COR-L47 (cell line): ENCODE measurements at regions not wholly inside any gene's neighbourhood (a gene's known extent, or its start where the extent isn't known, plus 50 kb on each side); places are given as distances from the start of the nearest gene placed in this dataset.
A peak's percentile ranks its signal among the peaks of the same experiment; 100 is the strongest.

ENCODE experiments used
- DNase-seq: peaks from one replicate; lab custom pipeline; 2025; lab: John Stamatoyannopoulos, UW

DNA sequence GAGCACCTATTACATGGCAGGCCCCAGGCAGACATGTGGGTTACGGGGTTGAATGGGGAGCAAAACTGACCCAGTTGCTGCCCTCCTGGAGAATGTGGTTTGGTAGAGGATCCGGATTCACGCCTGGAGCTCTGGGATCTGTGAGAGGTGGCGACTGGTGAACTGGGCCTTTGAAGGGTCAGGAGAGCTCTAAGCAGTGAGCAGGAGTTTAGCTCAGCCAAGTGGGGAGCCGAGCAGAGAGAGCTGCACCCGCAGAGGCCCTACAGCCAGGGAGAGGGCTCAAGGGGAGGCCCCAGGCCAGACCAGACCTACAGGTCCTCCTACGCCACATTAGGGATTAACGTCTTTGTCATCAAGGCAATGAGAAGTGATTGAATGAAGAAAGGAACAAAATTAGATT, 179.8 kb upstream of the TLE3 start:
- no peak for DNase-seq

GRCh38 chr15:70276401-70276800, 178.7 kb upstream of the TLE3 start:
- DNase-seq, result no peak

- no peak for DNase-seq
These were observed 177.9 kb upstream of the TLE3 start for GRCh38 chr15:70275461-70276138.

DNA sequence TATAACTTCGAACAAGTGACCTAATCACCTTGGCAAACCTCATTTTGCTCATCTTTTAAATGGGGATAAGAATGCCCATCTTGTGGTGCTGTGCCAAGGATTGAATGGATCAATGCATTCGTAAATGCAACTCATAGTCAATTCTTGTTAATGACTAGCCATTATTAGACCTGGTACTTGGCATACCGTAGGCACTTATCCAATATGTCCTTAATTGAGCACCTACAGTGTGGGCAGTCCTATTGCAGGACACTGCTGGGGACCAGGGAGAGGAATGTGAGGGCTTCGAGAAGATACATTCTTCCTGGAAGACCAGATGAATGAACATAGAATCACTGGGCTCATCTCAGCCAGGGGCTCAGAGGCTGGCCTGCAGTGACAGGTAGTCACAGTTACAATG, 177.2 kb upstream of the TLE3 start:
- DNase-seq, result no peak

DNA sequence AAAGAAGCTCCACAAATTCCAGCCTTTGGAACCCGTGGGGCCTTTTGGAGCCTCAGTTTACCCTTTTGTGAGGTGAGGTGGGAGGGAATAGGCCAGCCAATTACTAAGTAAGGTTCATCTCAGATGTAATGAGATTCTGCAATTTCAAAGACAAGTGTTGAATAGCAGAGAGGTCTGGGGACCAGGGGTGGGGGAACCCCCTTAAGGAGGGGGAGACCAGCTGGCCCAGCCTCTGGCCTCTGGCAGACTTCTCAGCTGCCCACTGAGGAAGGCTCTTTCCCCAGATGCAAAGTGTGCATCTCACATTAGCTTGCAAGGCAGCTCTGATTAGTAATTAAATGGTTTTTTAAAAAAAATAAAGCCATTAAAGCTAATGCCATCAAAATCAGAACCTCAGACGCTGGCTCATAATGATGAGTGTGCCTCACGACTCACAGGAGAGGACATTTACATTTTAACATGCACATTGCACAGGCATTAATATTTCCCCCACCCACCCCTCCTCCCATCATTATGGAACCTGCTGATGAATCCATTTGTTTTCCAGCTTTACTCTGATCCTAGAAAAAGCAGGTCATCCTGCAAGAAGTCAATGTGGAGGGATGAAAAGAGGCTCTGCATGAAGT, 176.7 kb upstream of the TLE3 start:
- DNase-seq, result no peak

DNA sequence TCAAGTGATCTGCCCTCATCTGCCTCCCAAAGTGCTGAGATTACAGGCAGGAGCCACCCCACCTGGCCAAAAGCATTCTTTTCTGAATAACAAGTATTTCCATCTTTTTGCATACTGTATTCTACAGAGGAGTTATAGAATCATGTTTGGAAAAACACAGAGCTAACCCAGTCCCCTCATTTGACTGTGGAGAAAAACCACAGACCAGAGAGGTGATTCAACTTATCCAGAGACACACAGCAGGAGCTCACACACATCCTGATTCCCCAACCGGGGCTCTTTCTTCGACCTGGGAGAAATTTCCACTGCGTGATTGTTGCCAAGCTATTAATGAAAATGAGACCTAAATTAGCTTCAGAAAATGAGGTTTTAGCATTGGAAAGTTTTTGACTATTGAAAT, 176.1 kb upstream of the TLE3 start:
- DNase-seq, result no peak

DNA sequence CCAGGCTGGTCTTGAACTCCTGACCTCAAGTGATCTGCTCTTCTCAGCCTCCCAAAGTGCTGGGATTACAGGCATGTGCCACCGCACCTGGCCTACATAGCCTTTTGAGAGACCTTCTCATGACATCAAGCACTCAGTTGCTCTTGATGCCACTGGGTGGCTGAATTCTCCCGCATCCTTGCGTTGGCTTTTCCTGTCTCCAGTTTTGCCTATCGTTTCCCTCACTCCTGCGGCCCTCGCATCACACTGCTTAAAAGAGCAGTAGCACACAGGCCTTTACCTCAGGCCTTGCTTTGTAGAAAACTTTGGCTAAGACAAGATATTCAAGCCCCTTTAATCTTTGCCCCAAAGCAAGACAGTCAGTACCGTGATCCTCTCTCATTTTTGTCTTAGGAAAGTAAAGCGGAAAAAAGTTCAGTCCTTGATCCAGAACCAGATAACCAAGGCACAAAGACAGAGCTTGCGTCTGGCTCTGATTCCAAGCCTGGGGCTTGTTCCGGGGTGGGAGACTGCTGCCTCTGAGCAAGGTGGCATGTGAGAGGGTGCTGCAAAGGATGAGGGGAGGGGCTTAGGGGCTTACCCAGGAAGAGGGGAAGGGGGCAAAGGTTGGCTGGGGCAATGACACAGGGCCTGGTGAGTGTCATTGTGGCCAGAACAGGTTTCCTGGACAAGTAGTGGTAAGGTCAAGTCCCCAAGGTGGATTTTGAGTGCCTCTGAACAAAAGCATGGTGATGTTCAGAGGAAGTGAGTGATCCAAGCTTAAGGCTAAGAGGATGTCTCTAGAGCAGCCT, 175.0 kb upstream of the TLE3 start:
- DNase-seq, result no peak

GRCh38 chr15:70271422-70272088, 173.8 kb upstream of the TLE3 start:
- peak; percentile 55 for DNase-seq

DNA sequence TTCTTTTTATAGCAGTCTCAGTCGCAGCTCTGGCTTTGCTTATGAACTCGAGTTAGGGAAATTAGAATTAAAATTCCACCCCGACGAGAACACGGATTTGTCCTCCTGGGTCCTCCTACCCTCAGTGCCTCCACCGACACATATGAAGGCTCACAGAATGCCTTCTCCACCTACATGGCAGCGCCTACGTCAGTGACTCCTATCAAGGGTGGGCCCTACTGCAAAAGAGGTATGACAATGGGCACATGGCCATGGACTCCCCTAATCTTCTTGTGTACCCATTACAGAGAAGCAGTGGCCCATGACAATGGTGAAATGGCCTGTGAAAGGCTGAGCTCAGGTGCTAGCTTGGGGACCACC, 173.0 kb upstream of the TLE3 start:
- DNase-seq, result no peak

DNA sequence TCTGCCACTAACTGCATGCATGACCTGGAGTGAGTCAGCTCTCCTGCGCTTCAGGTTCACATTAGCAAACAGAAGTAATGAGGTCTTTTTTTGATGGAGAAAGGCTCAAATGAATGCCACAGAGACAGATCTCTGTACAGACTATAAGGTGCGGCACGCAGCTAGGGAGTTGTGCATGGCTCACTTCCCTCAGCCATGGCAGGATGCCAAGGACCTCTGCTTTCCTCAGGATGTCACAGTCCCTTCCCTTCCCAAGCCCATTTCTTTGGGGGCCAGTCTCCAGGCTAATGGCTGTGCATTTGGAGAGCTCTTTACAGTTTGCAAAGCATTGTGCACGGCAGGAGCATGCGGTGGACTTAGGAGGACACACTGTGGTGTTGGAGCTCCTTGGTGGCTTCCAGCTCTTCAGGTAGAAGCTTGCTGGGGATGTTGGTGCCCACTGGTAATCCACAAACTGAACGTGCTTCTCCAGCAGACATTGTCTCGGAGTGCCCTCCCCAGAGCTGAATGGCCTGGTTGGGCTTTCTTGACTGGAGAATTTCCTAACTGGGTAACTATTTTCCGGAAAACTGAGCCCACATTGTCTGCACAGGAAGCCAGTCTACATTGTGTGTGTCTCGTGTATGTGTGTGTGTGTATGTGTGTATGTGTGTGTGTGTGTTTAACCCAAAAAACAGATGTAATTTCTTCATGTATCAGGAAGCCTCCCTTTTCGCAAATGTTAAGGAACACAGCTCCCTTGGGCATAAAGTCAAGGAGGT, 172.5 kb upstream of the TLE3 start:
- DNase-seq, result no peak

DNA sequence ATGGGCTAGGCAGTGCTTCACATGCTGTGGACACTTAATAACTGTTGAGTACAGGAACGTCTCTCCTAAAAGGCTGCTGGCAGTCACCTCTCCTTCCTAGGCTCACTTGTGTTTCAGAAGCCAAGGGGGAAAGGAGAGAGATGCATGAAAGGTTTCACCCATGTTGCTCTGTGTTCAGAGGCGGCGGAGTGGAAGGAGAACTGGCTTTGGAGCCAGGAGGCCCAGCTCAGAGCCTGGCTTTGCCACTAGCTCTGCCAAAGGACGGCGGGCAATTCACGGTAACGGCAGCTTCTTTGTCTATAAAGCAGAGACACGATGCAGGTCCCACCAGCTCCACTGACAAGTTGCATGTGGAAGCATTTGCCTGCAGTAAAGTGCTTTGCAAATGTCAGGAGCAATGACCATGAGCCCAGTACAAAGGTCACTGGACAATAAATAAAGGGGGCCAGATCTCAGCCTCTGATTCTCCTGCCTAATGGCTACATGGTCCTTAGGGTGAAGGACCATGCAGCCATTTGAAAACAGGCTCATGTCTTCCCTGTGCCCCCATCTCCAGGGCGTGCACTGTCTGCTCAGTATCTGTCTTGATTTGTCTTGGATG, 171.7 kb upstream of the TLE3 start:
- DNase-seq, result no peak

- no peak for DNase-seq
These were observed 171.1 kb upstream of the TLE3 start for GRCh38 chr15:70268698-70269251.

GRCh38 chr15:70267879-70268278, 170.2 kb upstream of the TLE3 start:
- no peak for DNase-seq

DNA sequence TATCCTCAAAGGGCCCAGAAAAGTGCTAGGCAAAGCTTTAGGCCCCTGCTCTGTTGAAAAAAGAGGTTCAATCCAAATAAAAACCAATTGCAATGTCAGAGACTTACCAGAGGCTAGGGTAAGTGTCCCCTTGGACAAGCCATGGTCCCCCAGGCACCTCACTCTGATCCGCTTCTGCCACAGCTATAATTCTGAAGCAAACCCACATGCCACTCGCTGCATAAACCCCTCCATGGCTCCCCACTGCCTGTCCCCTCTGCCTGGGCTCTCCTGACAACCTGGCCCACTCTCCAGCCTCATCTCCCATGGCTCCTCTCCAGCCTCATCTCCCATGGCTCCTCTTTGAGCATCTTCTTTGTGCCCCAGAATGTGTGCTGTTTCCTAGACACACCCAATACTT, 169.6 kb upstream of the TLE3 start:
- DNase-seq, result no peak

- DNase-seq, result no peak
These were observed 168.8 kb upstream of the TLE3 start for GRCh38 chr15:70266412-70267121.

DNA sequence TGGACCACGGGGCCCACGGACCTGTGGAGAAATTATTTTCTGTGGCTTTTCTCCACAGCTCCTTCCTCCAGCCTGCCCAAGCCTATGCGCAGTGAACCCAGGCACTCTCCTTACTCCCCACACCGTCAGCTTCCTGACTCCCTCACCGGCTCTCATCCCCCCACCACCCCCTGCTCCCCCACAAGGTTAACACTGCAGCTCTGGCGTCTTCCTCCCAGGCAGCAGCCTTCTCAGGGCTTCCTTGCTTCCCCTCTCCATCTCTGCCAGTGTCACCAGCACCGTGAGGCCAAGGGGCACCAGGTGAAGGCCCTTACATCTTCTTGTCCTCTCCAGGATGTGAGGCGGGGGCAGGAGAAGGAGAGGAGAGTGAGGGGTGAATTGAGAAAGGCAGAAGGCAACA, 168.3 kb upstream of the TLE3 start:
- DNase-seq, result no peak

GRCh38 chr15:70265466-70265978, 167.8 kb upstream of the TLE3 start:
- no peak for DNase-seq

GRCh38 chr15:70264738-70265465, 167.2 kb upstream of the TLE3 start:
- DNase-seq, result no peak

- no peak for DNase-seq
These were observed 166.4 kb upstream of the TLE3 start for GRCh38 chr15:70264014-70264582.
